ENCODE measurements at regions not wholly inside any gene's neighbourhood (a gene's known extent, or its start where the extent isn't known, plus 50 kb on each side); places are given as distances from the start of the nearest gene placed in this dataset.

- no peak for TF ChIP-seq PATZ1 (CRISPR knock-in tag; IDR thresholded peaks at IDR 0.05; ENCODE audit: borderline replicate concordance)
- no peak for TF ChIP-seq ZFP30 (CRISPR knock-in tag; IDR thresholded peaks at IDR 0.05)
- no peak for TF ChIP-seq ZC3H10 (CRISPR knock-in tag; IDR thresholded peaks at IDR 0.05)
Measured at GRCh38 chr1:88612292-88612691, 71.8 kb upstream of the PKN2 start.
